IPS DF 6.9 (cell line): ENCODE measurements at regions not wholly inside any gene's neighbourhood (a gene's known extent, or its start where the extent isn't known, plus 50 kb on each side); places are given as distances from the start of the nearest gene placed in this dataset.

Experiments used
- DNase-seq: peaks from one replicate; pipeline ENCODE4 v3.0.0-alpha.2; 2013; ENCODE audit warnings: low read depth, low spot score
- H3K27ac ChIP-seq: one replicate; pipeline ENCODE4 v1.5.1; 2013; ENCODE audit warnings: low read length, control low read depth
- H3K27me3 ChIP-seq: 2 replicates; pipeline ENCODE4 v1.6.1; 2013; ENCODE audit warnings: mild to moderate bottlenecking, low read length; ENCODE audit not compliant: control insufficient read depth, insufficient read depth
- H3K36me3 ChIP-seq: 2 replicates; pipeline ENCODE4 v1.6.1; 2013; ENCODE audit warnings: low read length; ENCODE audit not compliant: control insufficient read depth, insufficient read depth
- H3K4me1 ChIP-seq: 2 replicates; pipeline ENCODE4 v1.6.1; 2013; ENCODE audit warnings: low read length; ENCODE audit not compliant: control insufficient read depth, insufficient read depth
- H3K4me3 ChIP-seq: 2 replicates; pipeline ENCODE4 v1.5.1; 2013; ENCODE audit warnings: mild to moderate bottlenecking, low read length
- H3K9me3 ChIP-seq: 2 replicates; pipeline ENCODE4 v1.6.1; 2013; ENCODE audit warnings: low read length, inconsistent platforms; ENCODE audit not compliant: control insufficient read depth, insufficient read depth
- WGBS: extraction: QIAGEN DNeasy Blood & Tissue Kit; methylation state at CpG from one replicate; pipeline ENCODE4 v1.1.7; 2013; ENCODE audit warnings: mixed read lengths, missing lambda C conversion rate; ENCODE audit not compliant: insufficient read length, insufficient coverage; 5-methylcytosine and 5-hydroxymethylcytosine counted together

DNA sequence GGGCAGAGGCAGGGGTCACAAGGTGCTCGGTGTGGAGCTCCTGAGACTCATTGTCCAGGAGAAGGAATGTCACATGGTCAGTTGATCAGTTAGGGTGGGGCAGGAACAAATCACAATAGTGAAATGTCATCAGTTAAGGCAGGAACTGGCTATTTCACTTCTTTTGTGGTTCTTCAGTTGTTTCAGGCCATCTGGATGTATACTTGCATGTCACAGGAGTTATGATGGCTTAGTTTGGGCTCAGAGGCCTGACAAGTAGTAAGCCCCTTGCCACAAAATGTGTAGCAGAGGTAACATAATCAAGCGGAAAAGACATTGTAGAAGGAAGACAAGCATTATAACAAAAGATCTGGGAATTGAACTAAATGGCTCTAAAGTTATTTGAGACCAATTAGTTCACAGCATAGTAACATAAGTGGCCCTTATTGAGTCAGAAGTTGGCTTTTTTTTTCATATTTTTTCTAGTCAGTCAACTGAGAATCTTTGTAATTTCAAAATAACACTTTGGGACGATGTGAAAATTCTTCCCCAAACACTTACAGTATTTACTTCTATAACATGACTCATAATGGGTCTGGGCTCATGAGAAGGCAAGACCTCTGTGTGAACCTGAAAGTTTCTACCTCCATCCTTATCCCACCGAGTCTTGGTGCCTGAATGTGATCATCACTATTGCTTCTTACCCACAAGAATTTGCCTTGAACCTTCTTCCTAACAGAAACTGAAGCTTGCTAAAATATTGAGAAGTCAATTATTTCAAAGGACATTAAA, 137.0 kb upstream of the DPT start:
- no peaks in the 10 kb centered on the region for H3K4me1 ChIP-seq
- H3K27me3 ChIP-seq, result no peaks in the 10 kb centered on the region
- WGBS, result no CpG with 5 or more reads among the region's 4 CpGs
- no peaks in the 10 kb centered on the region for H3K36me3 ChIP-seq
- H3K27ac ChIP-seq, result no peak overlapping the region
- no peak for DNase-seq
- no peak overlapping the region for H3K4me3 ChIP-seq
- no peaks in the 10 kb centered on the region for H3K9me3 ChIP-seq

DNA sequence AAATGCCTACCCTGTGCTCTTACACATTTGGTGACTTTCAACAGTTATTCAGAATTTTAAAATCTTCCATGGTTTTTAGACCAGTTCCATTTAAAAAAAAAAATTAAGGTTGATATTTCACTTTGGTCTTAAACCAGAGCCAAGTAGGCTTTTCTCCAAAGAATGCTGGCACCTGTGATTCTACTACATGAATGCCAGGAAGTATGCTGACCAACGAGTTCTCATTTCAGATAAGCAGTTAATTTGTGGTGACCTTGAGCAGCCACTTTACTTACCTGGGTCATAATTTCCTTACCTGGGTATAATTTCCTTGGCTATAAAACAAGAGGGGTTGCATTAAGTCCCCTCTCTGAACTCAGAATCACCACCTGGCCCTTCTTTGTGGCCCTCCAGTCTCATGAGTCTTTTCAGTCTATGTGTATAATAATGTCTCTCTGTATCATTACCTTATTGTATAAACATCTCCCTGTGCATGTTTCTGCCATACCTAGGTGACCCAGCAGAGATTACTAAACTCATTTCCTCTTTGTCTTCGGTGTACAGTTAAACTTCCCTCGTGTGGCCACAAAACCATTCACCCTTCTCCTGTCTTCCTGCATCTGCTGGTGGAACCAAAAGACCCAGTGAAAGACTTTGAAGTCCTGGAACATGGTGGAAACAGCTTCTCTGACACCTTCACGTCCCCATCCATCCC, 139.1 kb upstream of the DPT start:
- Histone ChIP-seq H3K27ac (no peak overlapping the region), H3K4me1 (no peaks in the 10 kb centered on the region), H3K9me3 (no peaks in the 10 kb centered on the region), H3K36me3 (no peaks in the 10 kb centered on the region), H3K4me3 (no peak overlapping the region), H3K27me3 (no peaks in the 10 kb centered on the region)
- WGBS, result no CpG with 5 or more reads among the region's 4 CpGs
- DNase-seq, result no peak

DNA sequence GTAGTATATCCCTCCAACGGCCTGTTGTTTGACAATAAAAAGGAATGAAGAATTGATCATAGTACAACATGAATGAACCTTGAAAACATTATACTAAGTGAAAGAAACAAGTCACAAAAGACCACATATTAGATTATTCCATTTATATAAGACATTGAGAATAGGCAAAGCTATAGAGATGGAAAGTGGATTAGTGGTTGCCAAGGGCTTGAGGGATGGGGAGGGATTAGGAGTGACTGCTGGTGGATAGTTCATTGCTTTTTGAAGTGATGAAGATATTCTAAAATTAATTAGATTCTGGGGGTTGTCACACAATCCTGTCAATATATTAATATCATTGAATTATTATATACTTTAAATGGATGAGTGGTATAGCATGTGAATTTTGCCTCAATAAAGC, 142.5 kb upstream of the DPT start:
- Histone ChIP-seq H3K36me3 (no peaks in the 10 kb centered on the region), H3K27ac (no peak overlapping the region), H3K4me3 (no peak overlapping the region), H3K9me3 (no peaks in the 10 kb centered on the region), H3K27me3 (no peaks in the 10 kb centered on the region), H3K4me1 (no peaks in the 10 kb centered on the region)
- no peak for DNase-seq
- no CpG with 5 or more reads among the region's 1 CpG for WGBS

DNA sequence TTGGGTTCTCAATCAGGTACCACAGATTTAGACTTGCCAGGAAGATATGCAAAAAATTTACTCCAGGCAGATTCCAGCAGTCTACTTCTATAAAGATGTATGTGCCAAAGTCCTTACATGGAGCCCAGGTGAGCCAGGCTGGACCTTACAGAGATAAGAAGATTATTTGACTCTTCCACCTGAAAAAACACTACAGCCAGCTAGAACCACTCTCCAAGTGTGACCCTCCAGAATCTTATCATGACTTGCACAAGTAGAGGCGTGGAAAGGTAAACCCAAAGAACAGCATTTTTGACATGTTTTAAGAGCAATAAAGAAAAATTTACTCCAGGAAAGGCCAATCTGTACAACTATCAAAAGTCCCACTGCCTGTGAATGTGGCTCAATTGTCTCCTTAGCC, 146.8 kb upstream of the DPT start:
- DNase-seq, result no peak
- no peak overlapping the region for H3K27ac ChIP-seq
- H3K4me1 ChIP-seq, result no peaks in the 10 kb centered on the region
- H3K27me3 ChIP-seq, result no peaks in the 10 kb centered on the region
- WGBS, result no CpG with 5 or more reads among the region's 1 CpG
- no peaks in the 10 kb centered on the region for H3K36me3 ChIP-seq
- no peak overlapping the region for H3K4me3 ChIP-seq
- H3K9me3 ChIP-seq, result no peaks in the 10 kb centered on the region

DNA sequence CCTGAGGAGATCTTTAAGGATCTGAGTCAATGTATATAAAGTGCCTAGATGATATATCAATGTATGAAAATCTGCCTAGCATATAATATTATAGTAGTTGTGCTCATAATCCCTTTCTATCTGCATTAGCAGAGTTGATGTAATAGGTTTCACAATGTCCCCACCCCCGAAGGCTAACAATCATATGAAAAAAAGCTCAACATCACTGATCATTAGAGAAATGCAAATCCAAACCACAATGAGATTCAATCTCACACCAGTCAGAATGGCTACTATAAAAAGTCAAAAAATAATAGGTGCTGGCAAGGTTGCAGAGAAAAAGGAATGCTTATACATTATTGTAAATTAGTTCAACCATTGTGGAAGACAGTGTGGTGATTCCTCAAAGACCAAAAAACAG, 147.8 kb upstream of the DPT start:
- WGBS, result no CpG with 5 or more reads among the region's 1 CpG

DNA sequence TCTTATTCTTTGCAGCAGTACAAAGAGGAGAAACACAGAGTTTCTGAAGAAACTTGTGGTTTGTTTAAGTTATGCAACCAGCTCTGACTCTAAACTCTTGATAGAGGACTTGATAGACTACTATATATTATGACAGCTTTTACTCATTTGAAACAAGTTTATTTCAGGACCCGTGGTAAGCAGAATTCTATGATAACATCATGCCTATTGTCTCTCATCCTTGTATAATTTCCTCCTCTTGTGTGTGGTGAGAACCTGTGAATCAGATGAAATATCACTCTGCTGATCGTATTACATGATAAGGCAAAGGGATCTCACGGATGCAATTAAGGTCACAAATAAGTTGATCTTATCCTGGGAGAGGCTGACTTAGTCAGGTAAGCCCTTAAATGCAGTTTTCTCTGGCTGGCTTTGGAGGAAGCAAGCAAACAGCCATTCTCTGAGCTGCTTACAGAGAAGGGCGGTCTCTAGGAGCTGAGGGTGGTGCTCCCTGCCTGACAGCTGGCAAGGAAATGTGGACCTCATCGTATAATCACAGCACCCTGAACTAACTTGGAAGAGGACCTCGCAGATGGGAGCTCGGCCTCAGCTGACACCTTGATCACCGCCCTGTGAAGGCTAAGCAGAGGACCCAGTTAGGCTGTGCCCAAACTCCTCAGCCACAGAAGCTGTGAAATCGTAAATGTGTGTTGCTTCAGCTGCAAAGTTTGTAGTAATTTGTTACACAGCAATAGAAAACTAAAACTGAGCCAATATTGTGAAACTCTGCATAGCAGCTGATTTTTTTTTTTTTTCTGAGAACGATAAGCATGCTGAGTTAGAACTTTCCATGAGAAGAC, 151.1 kb upstream of the DPT start:
- H3K27me3 ChIP-seq, result no peaks in the 10 kb centered on the region
- no peak overlapping the region for H3K27ac ChIP-seq
- no CpG with 5 or more reads among the region's 10 CpGs for WGBS
- H3K4me1 ChIP-seq, result no peaks in the 10 kb centered on the region
- no peaks in the 10 kb centered on the region for H3K36me3 ChIP-seq
- H3K4me3 ChIP-seq, result no peak overlapping the region
- H3K9me3 ChIP-seq, result no peaks in the 10 kb centered on the region
- DNase-seq, result no peak

More for the DNA sequence above, 147.8 kb upstream of the DPT start:
- H3K4me3 ChIP-seq, result no peak overlapping the region
- no peak for DNase-seq
- H3K27ac ChIP-seq, result no peak overlapping the region
- no peaks in the 10 kb centered on the region for H3K4me1 ChIP-seq
- no peaks in the 10 kb centered on the region for H3K9me3 ChIP-seq
- H3K36me3 ChIP-seq, result no peaks in the 10 kb centered on the region
- no peaks in the 10 kb centered on the region for H3K27me3 ChIP-seq

DNA sequence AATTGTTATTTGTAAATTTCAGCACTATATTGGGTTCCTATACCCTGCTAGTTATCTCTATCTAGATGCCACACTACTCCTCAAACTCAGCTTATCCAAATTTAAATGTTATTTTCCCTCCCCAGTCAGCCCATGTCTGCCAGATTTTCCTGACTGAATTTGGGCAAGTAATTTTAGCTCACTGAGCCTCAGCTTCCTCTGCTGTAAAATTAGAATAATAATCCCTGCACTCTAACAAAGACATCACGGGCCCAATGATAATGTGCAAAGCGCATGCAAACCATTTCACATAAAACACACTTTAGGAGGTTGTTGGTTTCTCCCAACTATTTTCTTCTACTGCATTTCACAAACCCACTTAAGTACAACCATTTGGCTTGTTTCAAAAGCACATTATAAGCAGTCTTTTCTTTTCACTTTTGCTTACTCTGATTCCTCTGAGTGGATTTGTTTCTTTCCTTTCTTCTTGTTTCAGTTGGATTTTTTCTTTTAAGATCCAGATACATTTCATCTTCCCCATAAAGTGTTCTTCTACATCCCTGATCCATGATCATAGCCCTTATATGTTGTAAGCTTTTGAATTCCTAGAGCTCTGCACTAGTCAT, 152.8 kb upstream of the DPT start:
- Histone ChIP-seq H3K27ac (no peak overlapping the region), H3K9me3 (no peaks in the 10 kb centered on the region), H3K27me3 (no peaks in the 10 kb centered on the region), H3K4me3 (no peak overlapping the region), H3K36me3 (no peaks in the 10 kb centered on the region), H3K4me1 (no peaks in the 10 kb centered on the region)
- DNase-seq, result no peak
- WGBS, result no CpG with 5 or more reads among the region's 2 CpGs

DNA sequence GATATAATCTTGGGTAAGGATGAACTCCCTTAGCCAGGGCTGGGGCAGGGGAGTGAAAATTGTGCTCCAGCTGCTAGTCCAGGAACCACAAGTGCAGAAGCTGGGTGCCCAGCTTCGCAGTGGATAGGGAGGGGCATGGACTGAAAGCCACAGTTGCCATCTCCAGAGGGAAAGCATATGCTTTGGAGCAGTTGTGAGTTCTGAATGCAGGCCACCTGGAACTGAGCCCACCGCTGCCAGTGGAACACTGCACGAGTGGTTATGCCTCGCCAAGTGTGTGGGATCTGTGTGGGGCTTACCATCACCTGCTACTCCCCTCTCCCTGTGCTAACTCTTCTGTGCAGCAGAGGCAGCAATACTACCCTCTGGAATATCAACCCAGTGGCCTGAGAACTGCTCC, 158.4 kb upstream of the DPT start:
- no peak for DNase-seq
- Histone ChIP-seq H3K36me3 (no peaks in the 10 kb centered on the region), H3K4me1 (no peaks in the 10 kb centered on the region), H3K9me3 (no peaks in the 10 kb centered on the region), H3K4me3 (no peak overlapping the region), H3K27ac (no peak overlapping the region), H3K27me3 (no peaks in the 10 kb centered on the region)
- no CpG with 5 or more reads among the region's 4 CpGs for WGBS

DNA sequence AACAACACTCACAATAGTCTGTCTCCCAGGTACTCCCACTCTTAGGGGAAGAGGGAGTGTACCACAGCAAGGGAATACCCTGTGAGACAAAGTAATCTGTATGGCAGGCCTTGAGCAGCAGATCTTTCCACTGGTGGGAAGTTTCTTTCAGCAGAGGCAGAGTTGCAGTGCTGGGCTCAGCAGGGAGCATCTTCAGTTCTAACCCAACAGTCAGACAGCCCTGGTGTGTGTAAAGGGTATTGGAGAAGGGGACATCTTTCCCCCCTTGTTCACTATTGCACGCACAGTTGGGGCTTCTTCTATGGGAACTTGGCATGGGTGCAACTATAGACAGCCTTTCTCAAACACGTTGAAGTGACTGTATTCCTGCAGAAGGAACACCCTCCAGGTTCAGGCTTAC, 159.4 kb upstream of the DPT start:
- DNase-seq, result no peak
- Histone ChIP-seq H3K36me3 (no peaks in the 10 kb centered on the region), H3K4me3 (no peak overlapping the region), H3K27me3 (no peaks in the 10 kb centered on the region), H3K4me1 (no peaks in the 10 kb centered on the region), H3K9me3 (no peaks in the 10 kb centered on the region), H3K27ac (no peak overlapping the region)
- no CpG with 5 or more reads among the region's 2 CpGs for WGBS

DNA sequence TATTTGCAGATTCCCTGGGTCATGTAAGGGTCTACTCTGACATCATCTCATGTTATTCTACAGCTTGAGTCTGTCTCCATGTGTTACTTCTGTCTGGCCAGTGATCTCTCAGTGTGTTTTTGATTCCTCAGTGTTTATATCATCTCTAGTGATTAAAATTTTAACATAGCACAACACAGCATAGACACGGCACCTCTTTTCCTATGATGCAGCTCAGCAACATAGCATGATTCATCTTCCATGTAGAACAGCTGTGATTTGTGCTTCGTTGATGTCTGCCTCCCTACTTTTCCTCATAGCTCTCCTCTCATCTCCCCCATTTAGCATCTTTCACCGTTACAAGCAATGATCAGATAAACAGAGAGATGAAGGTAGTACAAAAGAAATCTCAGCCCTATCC, 163.9 kb upstream of the DPT start:
- WGBS, result no CpG with 5 or more reads among the region's 3 CpGs

More for the DNA sequence above, 163.9 kb upstream of the DPT start:
- H3K36me3 ChIP-seq, result no peaks in the 10 kb centered on the region
- no peak overlapping the region for H3K27ac ChIP-seq
- H3K4me1 ChIP-seq, result no peaks in the 10 kb centered on the region
- H3K9me3 ChIP-seq, result no peaks in the 10 kb centered on the region
- DNase-seq, result no peak
- no peaks in the 10 kb centered on the region for H3K27me3 ChIP-seq
- no peak overlapping the region for H3K4me3 ChIP-seq
